Stimulated activated CD8-positive, alpha-beta memory T cell treated with anti-CD3 and anti-CD28 coated beads, Interleukin-2, amount 100 ng/mL, for 48 hours (primary cell): ENCODE measurements at regions not wholly inside any gene's neighbourhood (a gene's known extent, or its start where the extent isn't known, plus 50 kb on each side); places are given as distances from the start of the nearest gene placed in this dataset.

ENCODE experiments used
- DNase-seq, 2 donors: peaks; one replicate each; pipeline ENCODE4 v3.0.0-alpha.2; 2020; ENCODE audit warnings: low read depth in 2 of 2

DNA sequence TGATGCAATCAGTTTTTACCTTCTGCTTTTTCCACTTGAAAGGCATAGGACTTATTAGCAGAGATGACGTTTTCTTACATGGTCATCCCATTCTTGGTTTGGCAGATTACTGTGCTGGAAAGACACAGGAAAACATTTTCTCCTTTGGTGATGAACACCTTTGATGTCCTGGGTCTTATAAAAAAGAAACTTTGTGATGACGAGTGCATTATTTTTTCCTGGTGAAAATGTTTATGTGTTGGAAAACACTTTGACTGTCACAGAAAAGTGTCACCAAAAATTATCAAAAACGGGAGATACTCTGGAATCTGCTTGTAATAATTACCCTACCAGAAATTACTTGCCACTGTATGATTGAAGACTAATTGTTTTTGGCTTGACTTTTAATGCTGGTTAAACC lies 2020.9 kb downstream of the MAT2B start:
- no peak for DNase-seq

DNA sequence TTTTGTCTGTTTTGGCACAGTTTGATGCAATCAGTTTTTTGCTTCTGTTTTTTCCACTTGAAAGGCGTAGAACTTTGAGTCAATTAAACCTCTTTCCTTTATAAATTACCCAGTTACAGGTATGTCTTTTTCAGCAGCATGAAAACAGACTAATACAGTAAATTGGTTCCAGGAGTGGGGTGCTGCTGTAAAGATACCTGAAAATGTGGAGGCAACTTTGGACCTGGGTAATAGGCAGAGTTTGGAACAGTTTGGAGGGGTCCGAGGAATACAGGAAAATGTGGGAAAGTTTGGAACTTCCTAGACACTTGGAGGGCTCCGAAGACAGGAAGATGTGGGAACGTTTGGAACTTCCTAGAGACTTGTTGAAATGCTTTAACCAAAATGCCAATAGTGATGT lies 2022.2 kb downstream of the MAT2B start:
- no peak for DNase-seq

DNA sequence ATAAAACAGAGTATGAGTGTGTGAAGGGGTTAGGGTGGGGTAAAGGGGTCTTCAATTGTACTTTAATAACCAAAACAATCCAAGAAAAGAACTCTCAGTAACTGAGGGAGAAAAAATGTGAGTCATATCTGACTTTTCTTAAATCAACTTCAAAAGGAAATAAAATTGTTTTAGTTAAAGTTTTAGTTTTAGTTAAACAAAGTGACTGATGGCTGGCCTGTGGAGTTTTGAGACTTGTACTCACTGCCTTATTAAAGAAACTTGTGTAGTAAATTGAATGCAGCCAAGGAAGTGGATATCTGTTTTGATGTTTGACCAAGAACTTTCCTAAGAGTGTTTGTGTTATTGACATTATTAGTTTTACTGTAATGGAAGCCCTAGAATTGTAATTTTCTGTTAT lies 2032.6 kb downstream of the MAT2B start:
- no peak for DNase-seq

DNA sequence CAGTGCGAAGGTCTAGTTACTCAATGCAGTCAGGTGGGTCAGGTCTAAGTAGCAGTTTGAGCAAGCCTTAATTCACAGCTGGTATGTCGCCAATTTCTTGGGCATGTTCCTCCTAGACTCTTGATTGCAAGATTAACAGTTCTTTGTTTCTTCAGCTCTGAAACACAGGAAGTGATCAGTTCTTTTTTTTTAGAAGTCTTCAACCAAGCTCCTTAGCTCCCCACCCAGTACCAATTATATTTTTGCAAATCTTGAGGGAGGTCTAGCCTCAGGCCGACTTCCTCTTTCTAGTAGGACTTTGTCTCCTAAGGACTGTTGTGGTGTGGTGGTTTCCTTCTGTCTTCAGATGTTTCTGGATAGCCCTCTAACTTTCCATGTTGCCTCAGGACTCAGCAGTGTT lies 2054.2 kb downstream of the MAT2B start:
- no peak for DNase-seq

DNA sequence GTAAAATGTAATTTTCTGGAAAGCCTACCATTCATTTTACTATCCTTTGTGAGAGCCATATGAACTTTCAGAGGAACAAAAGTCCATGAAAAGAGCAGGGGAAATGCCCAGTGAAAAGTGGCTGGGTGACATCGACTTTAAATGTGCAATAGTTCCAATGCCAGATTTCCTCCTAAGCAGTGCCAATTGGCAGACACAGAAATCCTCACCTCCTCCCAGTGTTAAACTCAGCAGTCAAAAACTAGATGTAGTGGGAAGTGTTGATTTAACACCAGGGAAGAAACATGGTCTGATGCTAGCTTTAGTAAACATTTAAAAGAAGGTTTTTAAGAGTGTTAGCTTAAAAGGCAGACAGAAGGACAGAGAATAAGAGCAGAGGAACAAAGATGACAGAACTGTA lies 2055.2 kb downstream of the MAT2B start:
- DNase-seq, result no peak

DNA sequence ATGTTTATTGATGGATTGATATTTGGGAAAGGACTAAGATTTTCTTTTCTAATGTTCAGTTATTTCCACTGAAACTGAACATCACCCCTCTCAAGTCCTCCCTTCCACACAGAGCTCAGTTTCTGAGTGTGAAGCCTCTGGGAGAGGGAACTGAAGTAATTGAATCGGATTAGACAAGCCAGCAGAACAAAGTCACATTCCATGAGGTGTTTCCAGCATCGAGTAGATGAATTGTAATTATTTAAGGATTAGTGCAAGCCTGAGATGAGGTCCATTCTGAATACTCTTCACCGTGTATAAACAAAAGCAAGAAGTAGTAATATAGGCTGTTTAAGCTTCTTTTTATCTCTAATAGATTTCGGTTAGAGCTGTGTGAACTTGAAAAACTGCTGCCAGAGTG lies 2060.5 kb downstream of the MAT2B start:
- DNase-seq, result no peak

DNA sequence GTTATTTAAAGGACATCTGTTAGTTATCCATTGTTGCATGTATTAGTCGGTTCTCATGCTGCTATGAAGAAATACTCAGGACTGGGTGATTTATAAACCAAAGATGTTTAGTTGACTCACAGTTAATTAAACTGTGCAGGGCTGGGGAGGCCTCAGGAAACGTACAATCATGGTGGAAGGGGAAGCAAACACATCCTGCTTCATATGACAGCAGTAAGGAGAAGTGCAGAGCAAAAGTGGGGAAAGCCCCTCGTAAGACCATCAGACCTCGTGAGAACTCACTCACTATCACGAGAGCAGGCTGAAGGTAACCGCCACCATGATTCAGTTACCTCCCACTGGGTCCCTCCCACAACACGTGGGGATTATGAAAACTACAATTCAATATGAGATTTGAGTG lies 2064.1 kb downstream of the MAT2B start:
- DNase-seq, result no peak

DNA sequence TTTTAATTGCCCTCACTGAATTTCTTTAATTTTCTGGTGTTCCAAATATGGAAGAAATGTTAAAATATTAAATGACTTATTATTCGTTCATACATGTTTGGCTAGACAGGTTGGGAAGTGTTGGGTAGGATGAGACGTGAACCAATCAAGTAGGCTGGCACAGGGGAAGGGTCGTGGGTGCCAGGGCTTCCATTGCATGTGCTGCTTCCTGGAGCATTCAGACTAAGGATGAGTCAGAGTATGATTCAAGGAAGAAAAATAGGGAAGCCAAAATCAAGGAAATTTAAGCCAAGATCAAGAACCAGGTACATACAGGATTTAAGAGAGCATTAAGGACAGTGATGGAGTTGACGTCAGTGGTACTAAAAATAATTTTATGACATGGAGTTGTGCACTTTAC lies 2068.0 kb downstream of the MAT2B start:
- DNase-seq, result no peak

DNA sequence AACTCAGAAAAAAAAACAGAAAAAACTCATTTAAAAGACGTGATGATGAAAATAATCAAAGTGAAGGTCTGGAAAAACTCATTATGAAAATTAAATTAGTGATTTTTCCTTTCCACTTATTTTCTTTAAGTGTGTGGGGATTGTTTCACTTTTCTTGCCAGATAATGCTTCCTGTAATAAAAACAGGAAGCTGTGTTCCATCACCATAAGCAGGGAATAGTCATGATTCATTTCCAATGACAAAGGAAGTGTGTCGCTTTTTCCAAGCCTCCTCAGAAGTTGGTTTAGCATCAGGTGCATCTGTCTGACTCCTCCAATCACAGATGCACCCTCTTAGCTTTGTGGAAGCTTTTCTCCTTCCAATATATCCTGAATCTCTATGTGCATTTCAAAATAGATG lies 2068.7 kb downstream of the MAT2B start:
- no peak for DNase-seq

DNA sequence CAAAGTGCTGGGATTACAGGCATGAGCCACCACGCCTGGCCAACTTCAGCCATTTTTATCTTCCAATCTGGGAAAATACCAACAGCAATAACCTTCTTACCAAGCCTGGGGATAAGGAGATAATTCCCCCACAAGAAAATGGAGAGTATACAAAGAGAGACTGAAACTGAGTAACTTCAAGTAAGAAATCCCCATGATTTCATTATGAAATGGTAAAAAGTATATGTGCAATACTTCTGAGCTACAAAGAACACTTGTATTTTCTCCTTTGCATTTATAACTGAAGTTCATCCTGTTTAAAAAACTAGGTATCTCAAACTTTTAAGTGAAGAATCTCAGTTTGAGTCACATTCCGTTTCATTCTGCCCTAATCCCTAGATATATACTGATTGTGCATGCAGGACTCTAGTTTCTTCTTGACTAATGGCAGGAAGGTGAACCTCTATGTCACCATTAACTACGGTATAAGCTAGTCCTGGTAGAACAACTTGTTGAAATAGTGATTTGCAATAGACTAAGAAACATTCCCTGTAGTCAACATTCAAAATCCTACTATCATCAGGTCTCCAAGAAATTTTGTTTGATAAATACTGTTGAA lies 2071.4 kb downstream of the MAT2B start:
- no peak for DNase-seq

DNA sequence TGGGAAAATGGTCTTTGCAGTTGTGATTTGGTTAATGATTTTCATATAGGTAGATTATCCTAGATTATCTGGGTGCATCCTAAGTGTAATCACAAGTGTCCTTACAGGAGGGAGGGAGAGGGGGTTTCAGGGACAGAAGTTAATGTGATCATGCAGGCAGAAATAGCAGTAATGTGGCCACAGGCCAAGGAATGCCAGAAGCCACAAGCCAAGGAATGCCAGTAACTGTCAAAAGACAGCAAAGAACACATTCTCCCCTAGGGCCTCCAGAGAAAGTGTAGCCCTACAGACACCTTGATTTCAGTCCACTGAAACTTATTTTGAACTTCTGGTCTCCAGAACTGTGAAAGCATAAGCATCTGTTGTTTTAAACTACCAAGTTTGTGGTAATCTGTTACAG lies 2074.5 kb downstream of the MAT2B start:
- no peak for DNase-seq

DNA sequence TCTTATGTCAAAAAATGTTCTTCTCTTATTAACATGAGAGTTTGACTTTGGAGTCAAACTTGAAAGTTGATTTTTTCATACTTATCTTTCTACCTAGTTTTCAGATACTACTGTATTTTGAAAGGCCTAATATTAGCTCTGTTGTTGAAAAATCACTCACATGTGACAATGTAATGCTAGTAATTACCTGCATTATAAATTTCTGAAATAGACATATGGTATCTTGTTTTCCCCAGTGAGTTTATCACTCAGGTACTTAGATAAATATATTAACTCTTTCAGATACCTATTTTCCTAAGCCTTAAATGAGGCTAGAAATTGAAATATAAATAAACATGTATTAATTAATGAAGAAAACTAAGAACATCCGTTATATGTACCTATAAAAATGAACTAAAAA lies 2089.3 kb downstream of the MAT2B start:
- DNase-seq, result no peak

DNA sequence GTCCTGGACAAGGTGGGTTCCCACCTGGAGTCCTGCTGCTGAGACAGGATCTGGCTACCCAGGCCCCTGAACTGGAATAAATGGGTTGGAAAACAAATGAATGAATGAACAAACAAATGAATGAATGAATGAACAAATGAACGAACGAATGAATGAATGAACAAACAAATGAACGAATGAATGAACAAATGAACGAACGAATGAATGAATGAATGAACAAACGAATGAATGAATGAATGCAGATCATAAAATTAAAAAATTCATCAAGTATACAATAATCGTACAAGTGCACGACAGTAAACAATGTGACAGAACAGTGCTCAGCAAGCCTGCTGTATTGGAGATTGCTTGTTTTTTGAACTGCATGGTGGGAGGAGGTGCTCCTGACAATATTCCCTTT lies 2097.1 kb downstream of the MAT2B start:
- no peak for DNase-seq

DNA sequence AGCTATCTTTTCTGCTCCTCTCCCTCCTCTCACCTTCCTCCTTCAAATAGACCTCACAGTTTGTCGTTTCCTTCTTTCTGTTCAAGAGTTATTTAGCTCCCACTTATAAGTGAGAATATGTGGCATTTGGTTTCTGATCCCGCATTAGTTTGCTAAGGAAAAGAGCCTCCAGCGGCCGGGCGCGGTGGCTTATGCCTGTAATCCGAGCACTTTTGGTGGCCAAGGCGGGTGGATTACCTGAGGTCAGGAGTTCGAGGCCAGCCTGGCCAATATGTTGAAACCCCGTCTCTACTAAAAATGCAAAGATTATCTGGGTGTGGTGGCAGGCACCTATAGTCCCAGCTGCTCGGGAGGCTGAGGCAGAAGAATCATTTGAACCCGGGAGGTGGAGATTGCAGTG lies 2101.6 kb downstream of the MAT2B start:
- no peak for DNase-seq

DNA sequence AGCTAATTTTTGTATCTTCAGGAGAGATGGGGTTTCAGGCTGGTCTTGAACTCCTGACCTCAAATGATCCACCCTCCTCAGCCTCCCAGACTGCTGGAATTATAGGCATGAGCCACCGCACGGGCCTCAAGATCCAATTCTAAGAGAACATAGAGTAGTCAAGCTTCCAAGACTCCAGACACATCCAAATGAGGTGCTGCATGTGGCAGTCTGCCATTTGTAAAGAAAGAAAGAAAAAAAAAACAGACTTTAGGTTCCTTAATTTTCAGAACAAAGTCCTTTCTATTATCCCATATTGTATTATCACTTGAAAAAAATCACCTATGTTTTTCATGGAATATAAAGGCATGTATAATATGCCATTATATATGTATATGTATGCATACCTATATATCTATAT lies 2104.5 kb downstream of the MAT2B start:
- no peak for DNase-seq

DNA sequence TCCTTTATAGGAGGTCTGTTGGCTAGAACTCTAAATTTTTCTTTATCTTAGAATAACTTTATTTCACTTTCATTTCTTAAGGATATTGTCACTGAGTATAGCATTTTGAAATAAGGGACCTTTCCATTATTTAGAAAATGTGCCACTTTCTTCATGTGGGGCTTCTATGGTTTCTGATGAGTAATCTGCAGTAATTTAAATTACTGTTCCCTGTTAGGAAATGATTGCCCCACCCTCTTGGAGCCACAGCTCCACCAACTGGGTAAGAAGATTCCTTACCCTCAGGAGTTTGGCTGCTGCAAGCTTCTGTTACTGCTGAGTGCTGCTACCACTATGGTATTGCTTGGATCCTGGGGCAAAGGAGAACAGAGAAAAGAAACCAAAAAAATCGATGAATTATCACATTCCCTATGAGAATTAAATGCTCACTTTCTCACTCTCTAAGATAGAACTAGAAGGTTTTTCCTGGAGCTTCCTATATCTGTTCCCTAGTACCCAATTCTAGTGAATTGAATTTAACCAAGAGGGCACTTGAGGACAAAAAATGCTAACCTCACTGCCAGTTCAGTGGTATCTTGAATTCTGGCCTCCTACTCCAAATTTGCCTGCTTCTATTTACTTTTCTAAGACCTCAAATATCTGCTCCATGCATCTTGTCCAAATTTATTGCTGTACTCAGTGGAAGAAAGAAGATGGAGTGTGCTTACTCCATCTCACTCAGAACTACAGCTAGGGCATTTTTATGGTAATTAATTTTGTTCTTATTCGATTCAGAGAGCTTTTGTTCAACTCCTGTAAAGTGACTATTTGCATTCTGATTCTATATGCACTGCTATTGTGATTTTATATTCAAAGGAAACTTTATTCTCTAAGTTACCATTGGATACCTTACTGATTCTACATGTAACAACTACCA lies 2111.3 kb downstream of the MAT2B start:
- no peak for DNase-seq

DNA sequence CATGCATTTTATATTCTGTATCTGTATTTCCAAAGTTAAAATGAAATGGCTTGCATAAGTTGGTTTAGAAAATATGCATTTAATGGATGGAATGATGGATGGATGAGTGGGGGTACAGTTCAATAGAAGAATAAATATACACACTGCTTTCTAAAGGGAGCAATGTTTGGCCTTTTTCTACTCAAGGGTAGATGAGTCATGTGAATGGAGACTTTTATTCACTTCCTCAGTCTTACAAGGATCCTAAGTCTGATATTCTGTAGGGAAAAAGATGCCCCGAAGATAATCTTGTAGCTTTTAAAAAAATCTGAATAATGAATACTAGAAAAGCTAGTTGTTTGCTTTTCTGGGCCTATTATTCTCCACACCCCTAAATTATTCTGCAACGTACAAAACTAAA lies 2112.1 kb downstream of the MAT2B start:
- no peak for DNase-seq

DNA sequence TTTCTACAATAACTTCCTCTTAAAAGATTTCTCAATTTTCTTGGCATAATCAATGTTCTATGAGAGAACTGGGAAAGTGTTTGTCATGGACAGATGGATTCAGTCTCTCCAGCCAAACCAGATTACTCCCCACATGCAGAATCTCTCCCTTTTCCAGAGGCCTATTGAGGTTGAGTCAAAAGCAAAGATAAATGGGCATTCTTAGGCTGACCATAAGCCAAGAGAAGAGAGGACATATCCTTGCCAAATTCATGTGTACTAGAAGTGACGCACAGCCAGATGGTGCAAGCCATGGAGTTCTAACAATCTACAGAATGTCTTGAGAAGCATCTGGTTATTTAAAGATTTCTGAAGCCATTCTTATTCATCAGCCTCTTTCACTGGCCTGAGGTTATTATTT lies 2115.0 kb downstream of the MAT2B start:
- no peak for DNase-seq

DNA sequence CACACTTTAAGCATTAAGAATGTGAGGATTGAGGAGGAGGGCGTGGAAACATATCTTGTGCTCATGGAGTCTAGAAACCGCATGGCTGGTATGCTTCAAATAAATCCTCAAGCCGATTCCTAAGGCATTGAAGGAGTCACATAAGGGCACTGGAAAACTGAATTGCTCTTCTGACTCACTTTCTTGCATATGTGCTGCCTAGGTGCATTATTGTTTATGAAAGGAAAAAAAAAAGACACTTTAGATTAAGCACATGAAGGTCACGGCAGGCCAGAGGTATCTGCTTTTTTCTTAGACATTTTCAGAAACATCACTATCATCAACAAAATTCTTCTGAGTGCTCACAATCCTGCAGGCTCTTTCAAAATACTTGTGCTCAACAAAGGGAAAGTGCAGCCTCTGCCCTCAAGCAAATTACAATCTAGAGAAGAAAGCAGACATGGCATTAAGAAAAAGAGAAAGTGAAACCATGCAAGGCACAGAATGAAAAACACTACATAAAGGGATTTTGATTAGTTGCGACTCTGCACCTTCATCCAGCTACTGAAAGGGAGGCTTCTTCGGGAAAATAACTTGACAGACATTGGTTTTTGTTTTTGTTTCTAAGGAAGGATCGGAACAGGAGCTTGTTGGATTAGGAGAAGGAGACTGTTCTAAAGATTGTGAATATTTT lies 2117.6 kb downstream of the MAT2B start:
- DNase-seq, result no peak

DNA sequence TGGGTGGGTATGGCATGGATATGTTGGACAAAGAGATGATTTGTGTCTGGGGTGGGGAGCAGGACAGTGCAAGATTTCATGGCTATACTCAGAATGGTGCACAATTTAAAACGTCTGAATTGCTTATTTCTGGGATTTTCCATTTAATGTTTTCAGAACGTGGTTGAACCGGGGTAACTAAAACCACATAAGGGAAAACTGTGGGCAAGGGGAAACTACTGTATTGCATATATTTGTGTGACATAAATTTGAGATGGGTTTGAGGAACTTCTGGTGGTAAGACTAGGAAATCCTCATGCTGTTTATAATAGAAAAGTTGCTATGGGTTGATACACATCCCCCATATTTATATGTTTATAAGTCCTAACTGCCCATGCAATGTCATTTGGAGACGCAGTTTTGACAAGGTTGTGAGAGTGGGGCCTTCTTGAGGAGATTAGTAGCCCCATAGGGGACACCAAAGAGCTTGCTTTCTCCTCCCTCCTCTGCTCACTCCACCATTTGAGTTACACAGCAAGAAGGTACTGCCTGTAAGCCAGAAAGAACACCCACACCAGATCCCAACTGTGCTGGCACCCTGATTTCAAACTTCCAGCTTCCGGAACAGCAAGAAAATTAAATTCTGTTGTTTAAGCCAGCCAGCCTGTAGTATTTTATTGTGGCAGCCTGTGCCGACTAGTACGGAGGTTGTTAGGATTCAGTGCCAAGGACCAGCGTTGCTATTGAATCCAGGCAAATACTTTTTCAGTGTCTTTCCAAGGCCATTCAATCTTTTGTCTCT lies 2118.9 kb downstream of the MAT2B start:
- no peak for DNase-seq

DNA sequence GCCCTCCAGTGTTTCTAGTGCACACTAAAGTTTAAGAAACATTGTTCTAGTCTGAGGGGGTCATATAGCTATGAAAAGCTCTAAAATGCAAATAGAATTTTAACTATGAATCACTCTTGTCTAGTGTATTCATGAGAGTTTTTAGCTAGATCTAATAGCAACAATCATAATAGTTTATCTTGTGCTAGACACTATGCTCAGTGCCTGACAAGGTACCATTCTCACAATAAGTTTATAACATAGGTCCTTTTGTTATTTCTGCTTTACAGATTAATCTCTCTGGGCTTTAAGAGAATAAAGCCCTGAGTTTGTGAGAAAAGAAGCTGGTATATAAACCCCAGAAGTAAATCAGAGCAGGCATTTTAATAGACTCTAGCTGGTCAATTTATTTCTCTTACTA lies 2120.7 kb downstream of the MAT2B start:
- DNase-seq, result no peak

DNA sequence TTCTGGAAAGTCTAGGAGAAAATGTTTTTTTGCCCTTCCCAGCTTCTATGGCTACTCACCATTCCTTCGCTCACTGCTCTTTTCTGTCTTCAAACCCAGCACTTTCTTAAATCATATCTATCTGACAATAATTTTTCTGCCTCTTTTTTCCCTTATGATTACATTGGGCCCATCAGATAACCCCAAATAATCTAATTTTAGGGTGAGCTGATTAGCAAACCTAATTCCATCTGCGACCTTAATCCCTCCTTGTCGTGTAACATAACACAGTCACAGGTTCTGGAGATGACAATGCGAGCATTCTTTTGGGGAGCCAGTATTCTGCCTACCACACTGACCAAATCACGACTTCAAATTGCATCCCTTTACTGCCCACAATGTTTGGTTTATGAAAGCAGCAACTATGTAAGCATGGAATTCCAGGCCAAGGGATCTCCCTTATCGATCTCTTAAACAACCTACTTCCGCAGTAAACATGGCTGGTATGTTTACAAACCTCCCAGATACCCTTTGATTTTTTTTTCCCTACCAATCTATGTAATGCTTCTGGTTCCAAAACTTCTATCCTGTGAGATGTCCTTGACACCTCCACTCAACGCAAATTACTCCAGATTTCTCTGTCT lies 2122.2 kb downstream of the MAT2B start:
- DNase-seq, result no peak
